ENCODE measurements at regions not wholly inside any gene's neighbourhood (a gene's known extent, or its start where the extent isn't known, plus 50 kb on each side); places are given as distances from the start of the nearest gene placed in this dataset.

GRCh38 chr13:109293166-109293565, 493.2 kb downstream of the IRS2 start:
- intact Hi-C loops (cut with DNase I, micrococcal nuclease) = no loop called here
- no peak for ATAC-seq (ENCODE audit: poor library complexity)

GRCh38 chr13:109288151-109288709, 498.2 kb downstream of the IRS2 start:
- Mint-ChIP-seq H3K4me1 (ENCODE audit: low read depth) (no peaks in the 10 kb centered on the region), H3K4me3 (no peak overlapping the region), H3K27ac (no peak overlapping the region), H3K36me3 (ENCODE audit: low read depth) (no peaks in the 10 kb centered on the region), H3K27me3 (peaks cover 7% of the 10 kb centered on the region), H3K9me3 (no peaks in the 10 kb centered on the region)
- intact Hi-C loops (cut with DNase I, micrococcal nuclease) = no loop called here
- ChIA-PET CTCF (no interaction called here), POLR2A (no interaction called here)
- no peak for ATAC-seq (ENCODE audit: poor library complexity)
- H3K27ac ChIP-seq (ENCODE audit: low read depth in 1 of 2, low read length in 2 of 2) = no peak overlapping the region
- DNase-seq = no peak
- peaks cover 0 to 5% of the 10 kb centered on the region in 2 experiments for H3K9me3 ChIP-seq (ENCODE audit: control insufficient read depth in 1 of 2, insufficient read depth in 1 of 2, low read length in 2 of 2)
- H3K4me1 ChIP-seq (ENCODE audit: insufficient read depth, low read length) = no peaks in the 10 kb centered on the region
- H3K27me3 ChIP-seq (ENCODE audit: control insufficient read depth in 1 of 2, insufficient read depth in 2 of 2, low read length in 2 of 2) = no peaks in the 10 kb centered on the region
- no peaks in the 10 kb centered on the region for H3K36me3 ChIP-seq (ENCODE audit: insufficient read depth, low read length)
- H3K4me3 ChIP-seq (ENCODE audit: low read length) = no peak overlapping the region
- TF ChIP-seq CTCF (IDR thresholded peaks at IDR 0.05) = no peak

More at GRCh38 chr13:109293166-109293565, 493.2 kb downstream of the IRS2 start:
- DNase-seq = no peak
- Mint-ChIP-seq H3K27ac (no peak overlapping the region), H3K4me1 (ENCODE audit: low read depth) (no peaks in the 10 kb centered on the region), H3K9me3 (no peaks in the 10 kb centered on the region), H3K27me3 (peaks cover 5% of the 10 kb centered on the region), H3K4me3 (no peak overlapping the region), H3K36me3 (ENCODE audit: low read depth) (no peaks in the 10 kb centered on the region)
- Histone ChIP-seq H3K4me3 (ENCODE audit: low read length) (no peak overlapping the region), H3K9me3 (ENCODE audit: control insufficient read depth in 1 of 2, insufficient read depth in 1 of 2, low read length in 2 of 2) (peaks cover 0 to 20% of the 10 kb centered on the region in 2 experiments), H3K27ac (ENCODE audit: low read depth in 1 of 2, low read length in 2 of 2) (no peak overlapping the region), H3K4me1 (ENCODE audit: insufficient read depth, low read length) (no peaks in the 10 kb centered on the region), H3K27me3 (ENCODE audit: control insufficient read depth in 1 of 2, insufficient read depth in 2 of 2, low read length in 2 of 2) (no peaks in the 10 kb centered on the region), H3K36me3 (ENCODE audit: insufficient read depth, low read length) (no peaks in the 10 kb centered on the region)
- CTCF ChIA-PET = no interaction called here
- POLR2A ChIA-PET = no interaction called here
- no peak for TF ChIP-seq CTCF (IDR thresholded peaks at IDR 0.05)

- no peak for TF ChIP-seq CTCF (IDR thresholded peaks at IDR 0.05)
- H3K9me3 Mint-ChIP-seq = no peaks in the 10 kb centered on the region
- H3K36me3 ChIP-seq (ENCODE audit: insufficient read depth, low read length) = no peaks in the 10 kb centered on the region
- peaks cover 7% of the 10 kb centered on the region for H3K27me3 Mint-ChIP-seq
- no peaks in the 10 kb centered on the region for H3K4me1 Mint-ChIP-seq (ENCODE audit: low read depth)
- H3K9me3 ChIP-seq (ENCODE audit: control insufficient read depth in 1 of 2, insufficient read depth in 1 of 2, low read length in 2 of 2) = peaks cover 0 to 4% of the 10 kb centered on the region in 2 experiments
- no peak overlapping the region for H3K27ac ChIP-seq (ENCODE audit: low read depth in 1 of 2, low read length in 2 of 2)
- ATAC-seq (ENCODE audit: poor library complexity) (no peak), DNase-seq (no peak)
- no peaks in the 10 kb centered on the region for H3K27me3 ChIP-seq (ENCODE audit: control insufficient read depth in 1 of 2, insufficient read depth in 2 of 2, low read length in 2 of 2)
- H3K4me3 Mint-ChIP-seq = no peak overlapping the region
- intact Hi-C loops (cut with DNase I, micrococcal nuclease) = no loop called here
- POLR2A ChIA-PET = no interaction called here
- H3K4me1 ChIP-seq (ENCODE audit: insufficient read depth, low read length) = no peaks in the 10 kb centered on the region
- H3K36me3 Mint-ChIP-seq (ENCODE audit: low read depth) = no peaks in the 10 kb centered on the region
- H3K4me3 ChIP-seq (ENCODE audit: low read length) = no peak overlapping the region
- CTCF ChIA-PET = no interaction called here
- H3K27ac Mint-ChIP-seq = no peak overlapping the region
Measured at GRCh38 chr13:109287553-109287952, 498.8 kb downstream of the IRS2 start.

Data from CD4-positive, alpha-beta T cell (primary cell).